Activated CD4-positive, alpha-beta memory T cell treated with anti-CD3 and anti-CD28 coated beads, Interleukin-2, amount 10 ng/mL, durations not matched to agents 7 days and 5 days (primary cell): ENCODE measurements at regions not wholly inside any gene's neighbourhood (a gene's known extent, or its start where the extent isn't known, plus 50 kb on each side); places are given as distances from the start of the nearest gene placed in this dataset.

Experiments used
- CTCF ChIA-PET: fragments of 350-600 bp; sonication (Branson Sonifier 250); formaldehyde crosslinking; loops from one replicate; lab custom pipeline; 2021; ENCODE audit warnings: antibody characterized with exemption, inconsistent platforms; lab: Charles Lee
- POLR2A ChIA-PET: fragments of 350-600 bp; sonication (Branson Sonifier 250); formaldehyde crosslinking; loops from one replicate; lab custom pipeline; 2021; ENCODE audit warnings: antibody characterized with exemption; lab: Charles Lee
- DNase-seq: peaks from one replicate; pipeline ENCODE4 v3.0.0-alpha.2; 2020
- H3K27ac Mint-ChIP-seq: one replicate; pipeline ENCODE4 v1.8.0; 2021; ENCODE audit warnings: mild to moderate bottlenecking, mixed read lengths
- H3K27me3 Mint-ChIP-seq: one replicate; pipeline ENCODE4 v1.8.0; 2021; ENCODE audit warnings: mixed read lengths
- H3K36me3 Mint-ChIP-seq: one replicate; pipeline ENCODE4 v1.8.0; 2021; ENCODE audit warnings: low read depth, mixed read lengths
- H3K4me1 Mint-ChIP-seq: one replicate; pipeline ENCODE4 v1.8.0; 2021; ENCODE audit warnings: mixed read lengths
- H3K4me3 Mint-ChIP-seq: one replicate; pipeline ENCODE4 v1.8.0; 2021; ENCODE audit warnings: mild to moderate bottlenecking, mixed read lengths
- H3K9me3 Mint-ChIP-seq: one replicate; pipeline ENCODE4 v1.8.0; 2021; ENCODE audit warnings: mixed read lengths

DNA sequence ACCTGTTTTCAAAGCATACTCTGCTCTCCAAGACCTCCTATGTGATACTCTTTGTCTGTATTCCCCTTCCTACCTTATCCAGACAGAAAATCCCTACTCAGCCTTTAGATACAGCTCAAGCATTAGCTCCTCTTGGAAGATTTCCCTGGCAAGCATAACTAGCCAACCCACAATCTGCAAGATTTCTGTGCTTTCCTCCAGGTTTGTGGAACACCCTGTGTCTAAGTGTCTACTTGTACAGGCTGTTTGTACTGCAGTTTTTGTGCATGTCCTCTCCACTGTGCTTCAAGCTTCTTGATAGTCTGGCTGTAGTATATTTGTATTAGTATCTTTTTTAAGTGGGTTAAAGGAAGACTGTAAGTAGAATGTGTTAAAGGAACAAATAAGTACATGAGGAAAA, 203.7 kb downstream of the RFC3 start:
- ChIA-PET CTCF (no interaction called here), POLR2A (no interaction called here)
- Mint-ChIP-seq H3K27ac (no peak overlapping the region), H3K36me3 (no peaks in the 10 kb centered on the region), H3K27me3 (no peaks in the 10 kb centered on the region), H3K4me1 (no peaks in the 10 kb centered on the region), H3K4me3 (no peak overlapping the region), H3K9me3 (peaks cover 8% of the 10 kb centered on the region)
- DNase-seq: no peak

DNA sequence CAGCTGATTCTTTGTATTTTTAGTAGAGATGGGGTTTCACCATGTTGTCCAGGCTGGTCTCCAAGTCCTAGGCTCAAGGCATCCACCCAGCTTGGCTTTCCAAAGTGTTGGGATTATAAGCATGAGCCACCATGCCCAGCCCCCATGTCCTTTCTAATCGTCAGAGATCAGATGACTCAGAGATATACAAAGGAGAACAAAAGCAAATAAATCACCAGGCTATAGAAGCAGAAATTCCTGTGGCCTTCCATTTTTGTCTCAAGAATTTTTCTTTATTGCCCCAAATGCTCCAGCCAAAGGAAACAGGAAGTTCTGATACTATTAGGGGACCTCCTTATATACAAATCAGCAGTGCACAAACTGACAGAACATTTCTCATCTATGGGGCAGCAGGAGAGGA, 207.8 kb downstream of the RFC3 start:
- Mint-ChIP-seq H3K27me3 (no peaks in the 10 kb centered on the region), H3K4me1 (no peaks in the 10 kb centered on the region), H3K36me3 (no peaks in the 10 kb centered on the region), H3K27ac (no peak overlapping the region), H3K4me3 (no peak overlapping the region), H3K9me3 (peaks cover 8% of the 10 kb centered on the region)
- no peak for DNase-seq
- POLR2A ChIA-PET: no interaction called here
- CTCF ChIA-PET: no interaction called here

- Mint-ChIP-seq H3K27me3 (no peaks in the 10 kb centered on the region), H3K4me3 (no peak overlapping the region), H3K27ac (no peak overlapping the region), H3K9me3 (peaks cover 7% of the 10 kb centered on the region), H3K36me3 (no peaks in the 10 kb centered on the region), H3K4me1 (no peaks in the 10 kb centered on the region)
- CTCF ChIA-PET: no interaction called here
- POLR2A ChIA-PET: no interaction called here
- DNase-seq: no peak
Observed at GRCh38 chr13:34026308-34026707, 208.4 kb downstream of the RFC3 start.

GRCh38 chr13:34028496-34029442, 210.8 kb downstream of the RFC3 start:
- Mint-ChIP-seq H3K36me3 (no peaks in the 10 kb centered on the region), H3K9me3 (peaks cover 2% of the 10 kb centered on the region), H3K4me1 (no peaks in the 10 kb centered on the region), H3K27ac (no peak overlapping the region), H3K27me3 (no peaks in the 10 kb centered on the region), H3K4me3 (no peak overlapping the region)
- no peak for DNase-seq
- CTCF ChIA-PET: no interaction called here
- POLR2A ChIA-PET: no interaction called here

DNA sequence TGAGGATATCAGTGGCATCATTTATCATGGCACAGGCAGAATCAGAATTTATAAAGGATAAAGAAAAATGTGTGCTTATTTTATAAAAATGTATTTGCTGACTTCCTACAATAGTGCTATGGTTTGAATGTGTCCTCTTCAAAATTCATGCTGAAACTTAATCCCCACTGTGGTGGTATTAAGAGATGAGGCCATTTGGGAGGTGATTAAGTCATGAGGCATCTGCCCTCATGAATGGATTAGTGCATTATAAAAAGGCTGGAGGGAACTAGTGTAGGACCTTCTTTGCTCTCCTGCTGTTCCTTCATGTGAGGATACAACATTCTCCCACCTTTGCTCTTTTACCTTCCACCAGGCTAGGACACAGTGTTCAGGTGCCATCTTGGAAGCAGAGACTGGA, 212.8 kb downstream of the RFC3 start:
- Mint-ChIP-seq H3K4me1 (no peaks in the 10 kb centered on the region), H3K27ac (no peak overlapping the region), H3K9me3 (peaks cover 4% of the 10 kb centered on the region), H3K36me3 (no peaks in the 10 kb centered on the region), H3K4me3 (no peak overlapping the region), H3K27me3 (peaks cover 2% of the 10 kb centered on the region)
- ChIA-PET POLR2A (no interaction called here), CTCF (no interaction called here)
- no peak for DNase-seq

DNA sequence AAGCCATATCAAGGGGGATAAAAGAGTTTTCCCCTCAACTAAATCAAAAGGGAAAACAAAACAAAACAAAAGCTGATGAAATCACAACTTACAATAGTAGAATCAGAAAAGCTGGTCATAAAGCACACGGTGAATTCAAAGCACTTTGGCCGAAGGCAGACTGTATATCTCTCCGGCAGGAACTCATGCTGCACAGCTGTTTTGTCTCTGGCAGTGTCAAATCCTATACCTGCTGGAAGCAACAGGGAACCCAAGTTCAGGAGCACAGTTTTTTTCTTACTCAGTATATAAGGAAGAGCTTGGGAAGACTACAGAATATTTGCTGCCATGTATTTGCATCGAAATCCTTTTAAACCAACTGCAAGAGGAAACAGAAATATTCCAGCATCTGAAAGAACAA, 213.7 kb downstream of the RFC3 start:
- Mint-ChIP-seq H3K27me3 (peaks cover 2% of the 10 kb centered on the region), H3K9me3 (peaks cover 2% of the 10 kb centered on the region), H3K4me1 (no peaks in the 10 kb centered on the region), H3K4me3 (no peak overlapping the region), H3K27ac (no peak overlapping the region), H3K36me3 (no peaks in the 10 kb centered on the region)
- no peak for DNase-seq
- POLR2A ChIA-PET: no interaction called here
- CTCF ChIA-PET: no interaction called here

- Mint-ChIP-seq H3K4me1 (no peaks in the 10 kb centered on the region), H3K4me3 (no peak overlapping the region), H3K27me3 (peaks cover 2% of the 10 kb centered on the region), H3K36me3 (no peaks in the 10 kb centered on the region), H3K27ac (no peak overlapping the region), H3K9me3 (peaks cover 2% of the 10 kb centered on the region)
- ChIA-PET POLR2A (no interaction called here), CTCF (no interaction called here)
- no peak for DNase-seq
Observed at GRCh38 chr13:34034411-34034810, 216.5 kb downstream of the RFC3 start.

- Mint-ChIP-seq H3K27me3 (peaks cover 2% of the 10 kb centered on the region), H3K36me3 (no peaks in the 10 kb centered on the region), H3K4me3 (no peak overlapping the region), H3K4me1 (no peaks in the 10 kb centered on the region), H3K9me3 (peaks cover 2% of the 10 kb centered on the region), H3K27ac (no peak overlapping the region)
- CTCF ChIA-PET: no interaction called here
- POLR2A ChIA-PET: no interaction called here
- DNase-seq: no peak
Observed at GRCh38 chr13:34035178-34035577, 217.2 kb downstream of the RFC3 start.

DNA sequence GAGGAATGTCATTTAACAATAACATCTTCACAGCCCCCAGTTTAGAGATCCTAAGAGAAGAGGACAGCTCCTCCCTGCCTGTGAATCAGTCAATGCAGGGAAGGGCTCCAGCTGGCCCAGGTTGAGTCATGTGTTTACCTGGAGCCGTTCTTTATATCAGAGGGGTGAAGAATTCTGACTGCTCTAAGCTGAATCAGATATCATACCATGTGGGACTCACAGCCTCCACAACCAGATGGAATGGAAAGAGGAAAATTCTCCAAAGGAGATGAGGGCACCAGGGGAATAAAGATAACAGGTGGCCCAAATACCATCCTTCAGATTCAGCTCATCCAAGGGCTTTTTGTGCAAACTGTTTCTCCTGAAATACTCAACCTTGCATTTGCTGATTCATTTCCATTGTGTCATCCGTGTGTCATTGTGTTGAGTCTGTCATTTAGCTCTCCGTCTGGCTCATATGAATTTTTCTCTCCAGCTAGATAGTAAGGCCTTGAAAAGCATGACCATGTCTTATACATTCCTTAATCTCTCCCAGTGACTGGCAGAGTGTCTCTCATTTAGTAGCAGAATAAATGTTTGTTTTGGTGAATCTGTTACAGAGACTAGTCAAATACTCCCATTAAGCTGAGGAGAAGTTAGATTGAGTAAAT, 217.9 kb downstream of the RFC3 start:
- Mint-ChIP-seq H3K4me3 (no peak overlapping the region), H3K27me3 (peaks cover 2% of the 10 kb centered on the region), H3K9me3 (peaks cover 2% of the 10 kb centered on the region), H3K36me3 (no peaks in the 10 kb centered on the region), H3K4me1 (no peaks in the 10 kb centered on the region), H3K27ac (no peak overlapping the region)
- DNase-seq: no peak
- POLR2A ChIA-PET: no interaction called here
- CTCF ChIA-PET: no interaction called here

DNA sequence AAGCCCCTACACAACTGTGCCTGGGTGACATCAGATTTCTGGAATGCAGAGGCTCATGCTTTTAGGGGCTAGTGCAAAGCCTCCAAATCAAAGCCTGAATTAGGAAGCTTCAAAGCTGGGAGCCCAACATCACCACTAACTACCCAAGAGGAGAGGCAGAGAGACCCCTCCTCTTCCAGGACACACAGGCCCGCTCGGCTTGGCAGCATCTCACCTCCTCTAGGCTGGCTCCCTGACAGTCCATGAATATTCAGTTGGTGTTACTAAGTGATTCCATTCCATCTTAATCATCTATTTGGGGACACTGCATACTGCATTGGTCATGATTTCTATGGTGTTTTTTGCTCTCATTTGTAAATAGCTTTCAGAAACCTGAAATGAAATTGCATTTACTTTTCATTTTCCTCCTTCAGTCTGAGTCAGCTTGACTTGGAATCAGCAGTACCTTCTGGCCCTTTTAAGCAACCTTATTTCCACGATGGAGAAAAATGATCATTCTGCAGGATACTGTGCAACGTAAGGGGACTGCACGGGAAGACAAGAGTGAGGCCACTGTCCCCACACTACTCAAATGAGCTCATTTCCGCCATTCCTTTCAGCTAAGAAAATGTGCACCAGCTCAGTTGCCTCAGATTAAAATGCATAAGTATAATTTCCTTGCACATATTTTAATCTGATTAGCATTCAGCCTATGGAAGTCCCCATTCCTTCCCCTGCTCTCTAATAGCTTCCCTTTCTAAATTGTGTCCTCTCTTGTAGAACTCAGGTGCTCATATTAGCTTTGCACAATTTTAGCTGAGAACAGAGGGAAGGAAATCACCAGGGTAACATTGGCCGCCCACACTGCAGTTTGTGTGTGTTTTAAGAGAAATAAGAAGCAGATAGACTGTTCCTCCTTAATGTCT, 219.9 kb downstream of the RFC3 start:
- H3K4me3 Mint-ChIP-seq: no peak overlapping the region
- no peaks in the 10 kb centered on the region for H3K4me1 Mint-ChIP-seq
- DNase-seq: no peak
- H3K36me3 Mint-ChIP-seq: no peaks in the 10 kb centered on the region
- H3K27me3 Mint-ChIP-seq: peaks cover 2% of the 10 kb centered on the region
- ChIA-PET POLR2A (no interaction called here), CTCF (no interaction called here)
- peaks cover 2% of the 10 kb centered on the region for H3K9me3 Mint-ChIP-seq
- no peak overlapping the region for H3K27ac Mint-ChIP-seq

DNA sequence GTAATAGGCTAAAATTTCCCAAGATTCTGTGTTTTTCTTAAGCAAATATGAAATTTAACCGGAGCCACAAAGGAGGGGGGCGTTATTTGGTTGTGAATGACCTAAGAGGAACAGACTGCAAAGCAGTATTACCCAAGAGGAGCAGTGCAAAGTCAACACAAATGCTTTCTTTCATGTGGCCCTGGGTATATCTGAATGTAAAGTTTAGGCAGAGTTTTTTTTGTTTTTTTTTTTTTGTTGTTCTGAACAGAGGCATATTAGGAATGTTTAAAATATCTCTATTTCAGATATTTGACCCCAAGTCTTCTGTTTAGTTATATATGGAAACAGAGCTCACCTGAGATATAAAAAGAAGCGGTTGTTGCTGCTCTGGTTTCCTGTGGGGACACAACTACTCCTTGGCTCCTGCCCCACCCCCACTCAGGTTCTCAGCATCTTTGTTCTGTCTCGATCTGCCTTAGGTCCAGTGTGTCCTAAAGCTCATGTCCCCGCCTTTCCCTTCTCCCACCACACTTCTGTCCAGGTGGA, 220.7 kb downstream of the RFC3 start:
- Mint-ChIP-seq H3K36me3 (no peaks in the 10 kb centered on the region), H3K27me3 (peaks cover 2% of the 10 kb centered on the region), H3K4me3 (no peak overlapping the region), H3K27ac (no peak overlapping the region), H3K9me3 (peaks cover 2% of the 10 kb centered on the region), H3K4me1 (no peaks in the 10 kb centered on the region)
- ChIA-PET CTCF (no interaction called here), POLR2A (no interaction called here)
- no peak for DNase-seq

DNA sequence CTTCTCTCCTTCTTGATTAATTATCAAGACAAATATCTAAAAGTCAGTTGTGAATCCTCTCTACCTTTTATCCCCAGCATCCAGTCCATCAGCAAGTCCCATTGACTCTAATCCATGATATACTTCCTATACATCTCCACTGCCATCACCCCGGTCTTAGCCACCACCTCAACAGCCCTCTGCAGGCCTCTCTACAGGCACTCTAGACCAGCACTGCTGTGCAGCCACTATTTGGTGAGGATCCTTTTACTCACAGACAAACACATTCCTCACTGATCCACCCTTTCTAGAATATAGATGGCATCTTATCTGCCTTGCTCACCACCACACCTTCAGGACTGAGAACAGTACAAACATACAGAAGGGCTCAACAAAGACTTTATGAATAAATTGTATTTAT, 221.7 kb downstream of the RFC3 start:
- Mint-ChIP-seq H3K27ac (no peak overlapping the region), H3K4me1 (no peaks in the 10 kb centered on the region), H3K9me3 (peaks cover 2% of the 10 kb centered on the region), H3K36me3 (no peaks in the 10 kb centered on the region), H3K4me3 (no peak overlapping the region), H3K27me3 (peaks cover 2% of the 10 kb centered on the region)
- ChIA-PET CTCF (no interaction called here), POLR2A (no interaction called here)
- no peak for DNase-seq

DNA sequence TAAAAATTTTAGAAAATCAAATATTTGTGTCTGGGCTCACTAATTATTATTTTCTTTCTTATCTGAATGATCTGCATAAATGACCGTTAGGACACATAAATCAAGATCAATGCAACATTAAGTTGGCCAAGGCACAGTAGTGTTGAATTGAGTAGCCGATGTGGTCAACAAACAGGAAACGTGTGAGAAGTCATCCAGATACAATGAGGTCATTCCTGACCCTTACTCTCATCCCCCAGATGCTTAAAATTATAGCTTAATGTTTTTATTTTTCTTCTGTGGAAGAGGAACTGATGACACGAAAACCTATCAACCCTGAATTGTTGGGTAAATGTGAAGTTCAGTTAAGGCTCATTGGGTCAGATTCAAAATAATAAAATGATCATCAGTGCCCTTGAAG, 222.9 kb downstream of the RFC3 start:
- H3K4me1 Mint-ChIP-seq: no peaks in the 10 kb centered on the region
- no peak for DNase-seq

More for the DNA sequence above, 222.9 kb downstream of the RFC3 start:
- ChIA-PET CTCF (no interaction called here), POLR2A (no interaction called here)
- Mint-ChIP-seq H3K27me3 (no peaks in the 10 kb centered on the region), H3K4me3 (no peak overlapping the region), H3K36me3 (no peaks in the 10 kb centered on the region), H3K27ac (no peak overlapping the region), H3K9me3 (no peaks in the 10 kb centered on the region)
